H1 (cell line): ENCODE measurements at regions not wholly inside any gene's neighbourhood (a gene's known extent, or its start where the extent isn't known, plus 50 kb on each side); places are given as distances from the start of the nearest gene placed in this dataset.

ENCODE experiments used
- CTCF ChIA-PET: fragments of 300-600 bp; sonication (Branson Sonifier 250); formaldehyde crosslinking; loops from one replicate; lab custom pipeline; 2021; ENCODE audit not compliant: partially characterized antibody; lab: Charles Lee
- POLR2A ChIA-PET: fragments of 300-600 bp; sonication (Branson Sonifier 250); formaldehyde crosslinking; loops from one replicate; lab custom pipeline; 2021; ENCODE audit warnings: inconsistent platforms; ENCODE audit not compliant: partially characterized antibody; lab: Charles Lee
- DNase-seq, 2 experiments: peaks; one replicate each; pipeline versions ENCODE4 v3.0.0 to v3.0.0-alpha.2; 2010 to 2022; ENCODE audit warnings: low spot score in 2 of 2, low read depth in 1 of 2, mixed read lengths in 1 of 2
- FAIRE-seq: peaks from 2 replicates; lab custom pipeline; 2011; peaks lifted over from hg19 to GRCh38; lab: Jason Lieb, UNC
- H2AFZ ChIP-seq: 2 replicates; pipeline ENCODE4 v1.8.1; 2012; ENCODE audit warnings: low read length, inconsistent platforms
- H2AK5ac ChIP-seq: 2 replicates; pipeline ENCODE4 v1.6.1; 2013; ENCODE audit warnings: low read depth, low read length
- H2BK120ac ChIP-seq: replicated peaks from 2 replicates; pipeline ENCODE3; 2013; ENCODE audit warnings: low read depth, low read length, inconsistent platforms
- H2BK12ac ChIP-seq: 2 replicates; pipeline ENCODE4 v1.6.1; 2013; ENCODE audit warnings: low read depth, low read length
- H2BK15ac ChIP-seq: 2 replicates; pipeline ENCODE4 v1.6.1; 2013; ENCODE audit warnings: low read length
- H2BK20ac ChIP-seq: 2 replicates; pipeline ENCODE4 v1.6.1; 2013; ENCODE audit warnings: low read length
- H2BK5ac ChIP-seq: 2 replicates; pipeline ENCODE4 v1.6.1; 2013; ENCODE audit warnings: low read depth, low read length
- H3K14ac ChIP-seq: 2 replicates; pipeline ENCODE4 v1.6.1; 2013; ENCODE audit warnings: inconsistent platforms; ENCODE audit not compliant: insufficient read length
- H3K18ac ChIP-seq: 2 replicates; pipeline ENCODE4 v1.6.1; 2013; ENCODE audit warnings: low read length; ENCODE audit errors: extremely low read depth
- H3K23ac ChIP-seq: 2 replicates; pipeline ENCODE4 v1.6.1; 2013; ENCODE audit warnings: inconsistent platforms; ENCODE audit not compliant: insufficient read length
- H3K23me2 ChIP-seq: 2 replicates; pipeline ENCODE4 v1.6.1; 2013; ENCODE audit warnings: low read depth, low read length
- H3K27ac ChIP-seq: 2 replicates; pipeline ENCODE4 v1.6.1; 2011; ENCODE audit warnings: low read depth, low read length, inconsistent platforms
- H3K27me3 ChIP-seq, 4 experiments: replicated peaks in 1 of 4; 1 replicate in 1 of 4; 2 replicates in 3 of 4; pipeline versions ENCODE4 v1.6.1 to v1.8.1; 2011 to 2013; ENCODE audit warnings: low read length in 3 of 4, mild to moderate bottlenecking in 3 of 4, inconsistent platforms in 2 of 4, mixed read lengths in 2 of 4, moderate library complexity in 1 of 4; ENCODE audit not compliant: control insufficient read depth in 3 of 4, insufficient read depth in 3 of 4; ENCODE audit errors: extremely low read depth in 1 of 4
- H3K36me3 ChIP-seq, 4 experiments: 2 replicates each; pipeline versions ENCODE4 v1.6.1 to v1.8.1; 2011 to 2013; ENCODE audit warnings: mild to moderate bottlenecking in 4 of 4, low read length in 3 of 4, moderate library complexity in 2 of 4, control low read depth in 1 of 4, inconsistent platforms in 1 of 4; ENCODE audit not compliant: insufficient read depth in 4 of 4, control insufficient read depth in 2 of 4
- H3K4ac ChIP-seq: replicated peaks from 2 replicates; pipeline ENCODE3; 2013; ENCODE audit warnings: low read length, low read depth, mixed read lengths, inconsistent platforms; ENCODE audit not compliant: insufficient read length
- H3K4me1 ChIP-seq, 4 experiments: replicated peaks in 1 of 4; 1 replicate in 1 of 4; 2 replicates in 3 of 4; pipeline versions ENCODE4 v1.6.1 to v1.8.1; 2011 to 2013; ENCODE audit warnings: low read length in 3 of 4, inconsistent platforms in 2 of 4, mixed read lengths in 1 of 4; ENCODE audit not compliant: insufficient read depth in 4 of 4, control insufficient read depth in 3 of 4
- H3K4me2 ChIP-seq, 2 experiments: 2 replicates each; pipeline versions ENCODE4 v1.6.1 to v1.8.1; 2011 to 2013; ENCODE audit warnings: low read depth in 2 of 2, low read length in 2 of 2, control low read depth in 1 of 2, inconsistent platforms in 1 of 2, mild to moderate bottlenecking in 1 of 2; ENCODE audit not compliant: insufficient read depth in 1 of 2
- H3K4me3 ChIP-seq, 4 experiments: fragments of 200-600, 300-600 bp in 1 of 4; sonication (generic), shearing (Covaris generic), sonication (Bioruptor Twin) in 1 of 4; 2 replicates each; pipeline versions ENCODE4 v1.5.1 to v1.8.1; 2011 to 2016; ENCODE audit warnings: low read length in 4 of 4, low read depth in 3 of 4, control low read depth in 2 of 4, inconsistent platforms in 2 of 4, mild to moderate bottlenecking in 2 of 4, mixed read lengths in 1 of 4, moderate library complexity in 1 of 4; ENCODE audit not compliant: insufficient read depth in 2 of 4; ENCODE audit errors: extremely low read depth in 1 of 4
- H3K56ac ChIP-seq: replicated peaks from 2 replicates; pipeline ENCODE3; 2013; ENCODE audit warnings: low read depth, mild to moderate bottlenecking, mixed read lengths, low read length, inconsistent platforms; ENCODE audit not compliant: insufficient read length
- H3K79me1 ChIP-seq: 2 replicates; pipeline ENCODE4 v1.6.1; 2013; ENCODE audit warnings: low read depth, low read length, control low read depth
- H3K79me2 ChIP-seq, 2 experiments: 2 replicates each; pipeline versions ENCODE4 v1.6.1 to v1.8.1; 2012 to 2013; ENCODE audit warnings: low read length in 2 of 2, mild to moderate bottlenecking in 2 of 2, inconsistent platforms in 1 of 2; ENCODE audit not compliant: insufficient read depth in 2 of 2, control insufficient read depth in 1 of 2
- H3K9ac ChIP-seq, 4 experiments: replicated peaks in 1 of 4; 1 replicate in 1 of 4; 2 replicates in 3 of 4; pipeline versions ENCODE4 v1.6.1 to v1.8.1; 2011 to 2013; ENCODE audit warnings: low read depth in 3 of 4, low read length in 3 of 4, control low read depth in 2 of 4, mild to moderate bottlenecking in 2 of 4, moderate library complexity in 2 of 4, inconsistent platforms in 1 of 4; ENCODE audit errors: extremely low read depth in 1 of 4
- H3K9me3 ChIP-seq, 2 experiments: 2 replicates each; pipeline versions ENCODE4 v1.6.1 to v1.8.1; 2012 to 2013; ENCODE audit warnings: mild to moderate bottlenecking in 2 of 2, moderate library complexity in 2 of 2, control low read depth in 1 of 2, inconsistent platforms in 1 of 2, low read depth in 1 of 2, low read length in 1 of 2, mixed read lengths in 1 of 2; ENCODE audit not compliant: insufficient read depth in 2 of 2
- H4K20me1 ChIP-seq, 2 experiments: replicated peaks in 1 of 2; 2 replicates each; pipeline versions ENCODE3 to v1.8.1; 2011 to 2013; ENCODE audit warnings: inconsistent platforms in 2 of 2, low read length in 2 of 2, mild to moderate bottlenecking in 1 of 2; ENCODE audit not compliant: insufficient read depth in 2 of 2, control insufficient read depth in 1 of 2
- H4K5ac ChIP-seq: 2 replicates; pipeline ENCODE4 v1.6.1; 2013; ENCODE audit warnings: low read length, low read depth, mixed read lengths, inconsistent platforms; ENCODE audit not compliant: insufficient read length
- H4K8ac ChIP-seq: 2 replicates; pipeline ENCODE4 v1.8.0; 2013; ENCODE audit warnings: mild to moderate bottlenecking, moderate library complexity, low read length, inconsistent platforms; ENCODE audit not compliant: insufficient read depth; ENCODE audit errors: extremely low read depth
- H4K91ac ChIP-seq: replicated peaks from 2 replicates; pipeline ENCODE3; 2013; ENCODE audit warnings: low read length, mixed read lengths, inconsistent platforms; ENCODE audit not compliant: insufficient read length
- BACH1 ChIP-seq: IDR thresholded peaks from 2 replicates; pipeline ENCODE4 v1.6.1; 2012; ENCODE audit warnings: low read length, improper control_type of control experiment
- CBX5 ChIP-seq: fragments of 300-800, 300-1000 bp; sonication (generic); IDR thresholded peaks from 2 replicates; pipeline ENCODE4 v1.7.1; 2016; ENCODE audit warnings: antibody characterized with exemption, low read length, low read depth
- EZH2 ChIP-seq: fragments of 200-600 bp; sonication (generic); IDR thresholded peaks from 2 replicates; pipeline ENCODE4 v1.7.1; 2012; ENCODE audit warnings: low read depth, mild to moderate bottlenecking, moderate library complexity, low read length, inconsistent platforms; ENCODE audit not compliant: severe bottlenecking
- GTF2F1 ChIP-seq: IDR thresholded peaks from 2 replicates; pipeline ENCODE4 v1.6.1; 2012; ENCODE audit warnings: low read depth, low read length, improper control_type of control experiment, borderline replicate concordance
- KDM1A ChIP-seq: fragments of 200-600, 300-600 bp; sonication (generic); IDR thresholded peaks from 2 replicates; pipeline ENCODE4 v1.7.1; 2016; ENCODE audit warnings: mild to moderate bottlenecking, low read length, borderline replicate concordance
- SP2 ChIP-seq: IDR thresholded peaks from 2 replicates; pipeline ENCODE4 v1.6.1; 2012; ENCODE audit warnings: mild to moderate bottlenecking, low read length, inconsistent platforms
- SRF ChIP-seq: IDR thresholded peaks from 2 replicates; pipeline ENCODE4 v1.6.1; 2011; ENCODE audit warnings: mild to moderate bottlenecking, low read depth, low read length, moderate library complexity
- SUZ12 ChIP-seq: fragments of 200-600 bp; sonication (generic); IDR thresholded peaks from 2 replicates; pipeline ENCODE4 v1.6.1; 2012; ENCODE audit warnings: mild to moderate bottlenecking, inconsistent platforms, low read length, moderate library complexity, mixed read lengths
- ZNF274 ChIP-seq: IDR thresholded peaks from 2 replicates; pipeline ENCODE4 v1.7.0; 2012; ENCODE audit warnings: low read length, borderline replicate concordance; ENCODE audit errors: extremely low read depth
- TF ChIP-seq, protein P1 (sequence below): IDR thresholded peaks from 2 replicates; pipeline ENCODE4 v1.6.1; 2011; ENCODE audit warnings: low read length, improper control_type of control experiment
- TF ChIP-seq, protein P2 (sequence below): IDR thresholded peaks from 2 replicates; pipeline ENCODE4 v1.6.1; 2012; ENCODE audit warnings: low read length, inconsistent platforms

DNA sequence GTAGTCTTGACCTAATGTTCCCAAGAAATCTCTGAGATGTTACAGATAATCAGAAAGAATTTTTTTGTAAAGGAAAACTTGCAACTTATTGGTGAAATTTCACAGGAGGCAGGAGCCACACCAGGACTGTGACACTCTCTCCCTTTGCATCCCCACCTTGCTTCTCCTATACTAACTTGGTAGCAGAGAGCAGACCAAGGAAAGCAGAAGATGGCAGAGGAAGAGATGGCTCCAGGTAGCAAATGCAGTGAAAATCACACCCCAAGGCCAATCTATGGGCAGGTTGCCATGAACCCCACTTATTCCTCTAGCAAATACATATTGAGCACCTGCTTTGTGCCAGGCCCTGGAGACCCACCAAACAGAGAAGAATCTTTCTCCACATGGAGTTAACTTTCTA, 303.4 kb upstream of the C1orf174 start:
- no peak overlapping the region for H2BK15ac ChIP-seq
- no peak overlapping the region for H2AK5ac ChIP-seq
- no peaks in the 10 kb centered on the region for H3K27me3 ChIP-seq
- TF ChIP-seq EZH2 (no peak), SRF (no peak), KDM1A (no peak), GTF2F1 (no peak), BACH1 (no peak), ZNF274 (no peak), CBX5 (no peak), SUZ12 (no peak), SP2 (no peak)
- TF ChIP-seq, protein P1, sequence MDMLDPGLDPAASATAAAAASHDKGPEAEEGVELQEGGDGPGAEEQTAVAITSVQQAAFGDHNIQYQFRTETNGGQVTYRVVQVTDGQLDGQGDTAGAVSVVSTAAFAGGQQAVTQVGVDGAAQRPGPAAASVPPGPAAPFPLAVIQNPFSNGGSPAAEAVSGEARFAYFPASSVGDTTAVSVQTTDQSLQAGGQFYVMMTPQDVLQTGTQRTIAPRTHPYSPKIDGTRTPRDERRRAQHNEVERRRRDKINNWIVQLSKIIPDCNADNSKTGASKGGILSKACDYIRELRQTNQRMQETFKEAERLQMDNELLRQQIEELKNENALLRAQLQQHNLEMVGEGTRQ: no peak
- TF ChIP-seq, protein P2, sequence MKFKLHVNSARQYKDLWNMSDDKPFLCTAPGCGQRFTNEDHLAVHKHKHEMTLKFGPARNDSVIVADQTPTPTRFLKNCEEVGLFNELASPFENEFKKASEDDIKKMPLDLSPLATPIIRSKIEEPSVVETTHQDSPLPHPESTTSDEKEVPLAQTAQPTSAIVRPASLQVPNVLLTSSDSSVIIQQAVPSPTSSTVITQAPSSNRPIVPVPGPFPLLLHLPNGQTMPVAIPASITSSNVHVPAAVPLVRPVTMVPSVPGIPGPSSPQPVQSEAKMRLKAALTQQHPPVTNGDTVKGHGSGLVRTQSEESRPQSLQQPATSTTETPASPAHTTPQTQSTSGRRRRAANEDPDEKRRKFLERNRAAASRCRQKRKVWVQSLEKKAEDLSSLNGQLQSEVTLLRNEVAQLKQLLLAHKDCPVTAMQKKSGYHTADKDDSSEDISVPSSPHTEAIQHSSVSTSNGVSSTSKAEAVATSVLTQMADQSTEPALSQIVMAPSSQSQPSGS: no peak
- POLR2A ChIA-PET: no interaction called here
- no peak overlapping the region for H4K5ac ChIP-seq
- no peaks in the 10 kb centered on the region for H3K4me1 ChIP-seq
- no peak overlapping the region for H3K18ac ChIP-seq
- H3K14ac ChIP-seq: no peak overlapping the region
- no peaks in the 10 kb centered on the region for H3K79me1 ChIP-seq
- no peak overlapping the region for H4K91ac ChIP-seq
- no peaks in the 10 kb centered on the region for H3K36me3 ChIP-seq
- FAIRE-seq (no peak), DNase-seq (no peak)
- no peaks in the 10 kb centered on the region for H3K79me2 ChIP-seq
- H3K23me2 ChIP-seq: no peaks in the 10 kb centered on the region; the same call in 1 of the 2 replicates
- H3K27ac ChIP-seq: no peak overlapping the region
- no peak overlapping the region for H3K23ac ChIP-seq
- no peak overlapping the region for H3K56ac ChIP-seq
- no peak overlapping the region for H2AFZ ChIP-seq
- H3K4ac ChIP-seq: no peak overlapping the region
- no peak overlapping the region for H3K9ac ChIP-seq
- peaks cover 34 to 54% of the 10 kb centered on the region in 2 experiments; a peak in 3 of 4 replicates for H3K9me3 ChIP-seq
- CTCF ChIA-PET: no interaction called here
- H4K20me1 ChIP-seq: no peaks in the 10 kb centered on the region
- H2BK12ac ChIP-seq: no peak overlapping the region
- H2BK120ac ChIP-seq: no peak overlapping the region
- no peak overlapping the region for H3K4me2 ChIP-seq
- H4K8ac ChIP-seq: no peak overlapping the region
- no peak overlapping the region for H2BK20ac ChIP-seq
- H3K4me3 ChIP-seq: no peak overlapping the region
- H2BK5ac ChIP-seq: no peak overlapping the region
